Nephron progenitor cell (in vitro differentiated cells): ENCODE measurements at regions not wholly inside any gene's neighbourhood (a gene's known extent, or its start where the extent isn't known, plus 50 kb on each side); places are given as distances from the start of the nearest gene placed in this dataset.

Experiments
- DNase-seq: peaks from one replicate; pipeline ENCODE4 v3.0.0; 2021
- H3K27ac Mint-ChIP-seq: 2 replicates; pipeline ENCODE4 v1.8.0; 2021; ENCODE audit warnings: mild to moderate bottlenecking, moderate library complexity, mixed read lengths
- H3K27me3 Mint-ChIP-seq: 2 replicates; pipeline ENCODE4 v1.8.0; 2021; ENCODE audit warnings: mild to moderate bottlenecking, low read depth, mixed read lengths; ENCODE audit not compliant: poor library complexity
- H3K36me3 Mint-ChIP-seq: 2 replicates; pipeline ENCODE4 v1.8.0; 2021; ENCODE audit warnings: low read depth, mixed read lengths
- H3K4me1 Mint-ChIP-seq: 2 replicates; pipeline ENCODE4 v1.8.0; 2021; ENCODE audit warnings: mixed read lengths
- H3K4me3 Mint-ChIP-seq: 2 replicates; pipeline ENCODE4 v1.8.0; 2021; ENCODE audit warnings: mild to moderate bottlenecking, moderate library complexity, mixed read lengths
- H3K9me3 Mint-ChIP-seq: 2 replicates; pipeline ENCODE4 v1.8.0; 2021; ENCODE audit warnings: mild to moderate bottlenecking, moderate library complexity, mixed read lengths
- CTCF ChIP-seq: fragments of 200-600 bp; sonication (generic); IDR thresholded peaks from 2 replicates; pipeline ENCODE4 v1.5.0; 2021; ENCODE audit warnings: antibody characterized with exemption

DNA sequence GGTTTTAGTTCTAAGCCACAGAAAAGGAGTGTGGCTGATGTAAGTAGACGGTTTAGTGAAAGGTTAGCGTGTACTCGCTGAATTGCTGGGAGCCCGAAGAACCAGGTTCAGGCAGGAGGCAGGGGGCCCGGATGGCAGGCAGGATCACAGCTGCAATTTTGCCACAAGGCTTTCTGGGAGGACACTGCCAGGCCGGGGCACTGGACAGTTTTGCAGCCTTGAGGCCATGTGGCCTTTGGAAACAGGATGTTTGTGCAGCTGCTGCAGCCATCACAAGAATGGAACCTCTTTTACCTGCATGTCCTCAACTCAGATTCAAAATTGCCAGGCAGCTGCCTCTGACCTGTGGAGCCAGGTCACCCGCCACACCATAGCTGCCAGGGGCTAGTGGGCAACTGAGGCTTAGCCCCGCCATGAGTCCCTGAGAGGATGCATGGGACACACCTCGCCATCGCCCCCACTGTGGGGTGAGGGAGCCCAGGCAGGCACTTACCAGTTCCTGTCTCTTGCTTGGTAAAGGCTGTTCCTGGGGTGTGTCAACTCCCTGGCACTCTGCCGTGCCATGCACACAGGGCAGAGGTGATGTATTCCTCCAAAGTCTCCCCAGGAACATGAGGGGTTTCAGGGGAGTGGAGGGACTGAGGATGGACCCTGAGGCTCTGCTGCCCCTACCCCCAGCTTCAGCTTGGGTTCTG lies 188.6 kb downstream of the RPS24 start:
- TF ChIP-seq CTCF = no peak
- H3K4me1 Mint-ChIP-seq = peaks cover 64% of the 10 kb centered on the region

DNA sequence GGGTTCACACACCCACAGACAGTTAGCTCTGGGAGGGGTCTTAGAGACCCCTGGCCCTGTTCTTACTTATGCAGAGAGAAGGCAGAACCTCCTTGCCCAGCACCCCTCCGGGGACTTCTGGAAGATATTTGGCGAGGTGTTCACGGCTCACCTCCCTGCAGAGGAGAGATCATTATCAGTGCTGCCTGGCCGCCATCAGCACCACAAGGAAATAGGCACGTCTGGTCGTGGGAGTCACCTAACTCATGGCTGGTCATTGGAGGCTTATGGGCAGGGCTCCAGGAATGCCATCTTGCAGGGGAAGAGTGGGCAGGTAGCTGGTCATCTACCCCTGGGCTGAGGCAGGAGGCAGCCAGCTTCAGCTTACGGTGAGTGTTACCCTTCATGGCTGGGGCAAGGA lies 189.4 kb downstream of the RPS24 start:
- Mint-ChIP-seq H3K9me3 (peaks cover 12% of the 10 kb centered on the region), H3K27me3 (peaks cover 20% of the 10 kb centered on the region), H3K27ac (peak overlapping the region; percentile 32), H3K4me1 (peaks cover 58% of the 10 kb centered on the region), H3K36me3 (no peaks in the 10 kb centered on the region), H3K4me3 (no peak overlapping the region)
- DNase-seq = no peak
- TF ChIP-seq CTCF = no peak

More for the DNA sequence above, 188.6 kb downstream of the RPS24 start:
- H3K9me3 Mint-ChIP-seq = peaks cover 12% of the 10 kb centered on the region
- H3K4me3 Mint-ChIP-seq = no peak overlapping the region
- no peak overlapping the region for H3K27ac Mint-ChIP-seq
- DNase-seq = no peak
- peaks cover 26% of the 10 kb centered on the region for H3K27me3 Mint-ChIP-seq
- no peaks in the 10 kb centered on the region for H3K36me3 Mint-ChIP-seq

DNA sequence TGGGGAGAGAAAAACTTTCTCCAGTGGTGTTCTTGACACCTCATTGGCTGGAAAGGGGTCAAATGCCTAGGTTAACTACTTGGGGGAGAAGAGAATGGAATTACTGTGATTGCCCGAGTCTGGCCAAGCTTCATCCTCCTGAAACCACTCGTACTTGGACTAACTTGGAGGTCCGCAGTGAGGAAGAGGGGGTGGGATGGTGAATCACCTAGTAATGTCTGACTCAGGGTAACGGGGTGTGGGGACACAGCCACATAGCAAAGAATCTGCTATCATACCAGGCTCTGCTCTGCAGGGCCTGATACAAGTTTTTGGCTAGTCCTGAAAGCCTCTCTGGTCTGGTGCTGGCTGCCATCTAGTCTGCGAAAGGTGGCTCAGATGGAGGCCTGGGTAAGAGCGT lies 190.9 kb downstream of the RPS24 start:
- Mint-ChIP-seq H3K27ac (no peak overlapping the region), H3K4me3 (no peak overlapping the region), H3K9me3 (peaks cover 5% of the 10 kb centered on the region), H3K4me1 (peaks cover 45% of the 10 kb centered on the region), H3K27me3 (peaks cover 15% of the 10 kb centered on the region), H3K36me3 (no peaks in the 10 kb centered on the region)
- DNase-seq = no peak
- TF ChIP-seq CTCF = no peak

GRCh38 chr10:78225594-78225993 lies 191.9 kb downstream of the RPS24 start:
- Mint-ChIP-seq H3K36me3 (no peaks in the 10 kb centered on the region), H3K27me3 (peaks cover 17% of the 10 kb centered on the region), H3K9me3 (peaks cover under 1% of the 10 kb centered on the region), H3K4me3 (no peak overlapping the region), H3K4me1 (peaks cover 45% of the 10 kb centered on the region), H3K27ac (no peak overlapping the region)
- TF ChIP-seq CTCF = no peak
- DNase-seq = peak; percentile 41

DNA sequence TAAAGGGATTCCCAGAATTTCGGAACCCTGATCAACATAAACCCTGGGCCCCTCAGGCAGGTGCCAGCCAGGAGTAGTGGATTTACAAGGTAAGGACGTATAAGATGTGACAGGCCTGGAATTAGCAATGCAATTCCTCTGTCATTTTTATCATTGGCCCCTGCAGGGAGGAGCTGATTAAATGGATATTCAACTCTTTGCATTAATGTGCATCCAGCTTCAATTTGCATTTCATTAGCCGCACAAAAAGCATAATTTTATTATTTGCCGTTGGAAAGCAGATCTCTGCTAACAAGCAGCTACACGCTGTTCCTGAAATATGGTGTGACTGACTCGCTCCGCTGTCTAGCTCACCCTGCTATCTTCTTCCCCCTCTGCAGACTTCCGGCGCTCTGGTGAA lies 195.8 kb downstream of the RPS24 start:
- DNase-seq = no peak
- Mint-ChIP-seq H3K4me3 (no peak overlapping the region), H3K27ac (no peak overlapping the region), H3K9me3 (peaks cover 12% of the 10 kb centered on the region), H3K4me1 (peaks cover 25% of the 10 kb centered on the region), H3K27me3 (peaks cover 16% of the 10 kb centered on the region), H3K36me3 (peaks cover 6% of the 10 kb centered on the region)
- no peak for TF ChIP-seq CTCF
